Type B pancreatic cell (in vitro differentiated cells): ENCODE measurements at regions not wholly inside any gene's neighbourhood (a gene's known extent, or its start where the extent isn't known, plus 50 kb on each side); places are given as distances from the start of the nearest gene placed in this dataset.

ENCODE experiments used
- DNase-seq: peaks from one replicate; pipeline ENCODE4 v3.0.0; 2021; ENCODE audit warnings: mixed read lengths; ENCODE audit not compliant: unreplicated experiment; ENCODE audit errors: extremely low spot score
- H3K27ac Mint-ChIP-seq: 2 replicates; pipeline ENCODE4 v1.8.0; 2021; ENCODE audit warnings: mild to moderate bottlenecking, mixed read lengths
- H3K27me3 Mint-ChIP-seq: 2 replicates; pipeline ENCODE4 v1.8.0; 2021; ENCODE audit warnings: mixed read lengths
- H3K36me3 Mint-ChIP-seq: 2 replicates; pipeline ENCODE4 v1.8.0; 2021; ENCODE audit warnings: mixed read lengths
- H3K4me1 Mint-ChIP-seq: one replicate; pipeline ENCODE4 v1.8.0; 2021; ENCODE audit warnings: mixed read lengths; ENCODE audit not compliant: unreplicated experiment
- H3K4me3 Mint-ChIP-seq: 2 replicates; pipeline ENCODE4 v1.8.0; 2021; ENCODE audit warnings: mild to moderate bottlenecking, mixed read lengths
- H3K9me3 Mint-ChIP-seq: 2 replicates; pipeline ENCODE4 v1.8.0; 2021; ENCODE audit warnings: mixed read lengths
- TF ChIP-seq, protein P1 (sequence below): fragments of 200-600 bp; sonication (generic); conservative IDR thresholded peaks from 2 replicates; pipeline ENCODE4 v1.5.0; 2021; ENCODE audit warnings: antibody characterized with exemption, mild to moderate bottlenecking

DNA sequence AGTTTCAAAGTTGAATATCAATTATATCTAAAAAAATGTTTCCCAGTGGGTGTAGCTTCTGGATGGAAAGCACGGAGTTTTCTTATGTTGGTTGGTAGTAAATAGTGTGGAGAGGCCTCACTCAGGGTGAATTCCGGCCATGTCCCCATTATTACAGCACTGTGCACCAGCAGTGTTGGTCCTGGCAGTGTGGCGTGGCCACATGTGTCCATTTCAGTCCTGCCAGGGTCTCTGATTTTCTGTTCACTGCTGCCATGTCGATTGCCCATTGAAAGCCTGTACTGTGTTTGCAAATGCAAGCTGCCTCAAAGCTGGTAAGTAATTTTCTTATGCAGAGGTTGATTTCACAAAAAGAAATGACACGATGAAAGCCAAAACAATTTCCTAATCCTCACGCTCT, 386.2 kb downstream of the GALR1 start:
- DNase-seq, result no peak
- Mint-ChIP-seq H3K27ac (no peak overlapping the region), H3K4me3 (no peak overlapping the region), H3K4me1 (no peaks in the 10 kb centered on the region), H3K36me3 (no peaks in the 10 kb centered on the region), H3K9me3 (no peaks in the 10 kb centered on the region), H3K27me3 (peaks cover 3% of the 10 kb centered on the region)
- TF ChIP-seq, protein P1, sequence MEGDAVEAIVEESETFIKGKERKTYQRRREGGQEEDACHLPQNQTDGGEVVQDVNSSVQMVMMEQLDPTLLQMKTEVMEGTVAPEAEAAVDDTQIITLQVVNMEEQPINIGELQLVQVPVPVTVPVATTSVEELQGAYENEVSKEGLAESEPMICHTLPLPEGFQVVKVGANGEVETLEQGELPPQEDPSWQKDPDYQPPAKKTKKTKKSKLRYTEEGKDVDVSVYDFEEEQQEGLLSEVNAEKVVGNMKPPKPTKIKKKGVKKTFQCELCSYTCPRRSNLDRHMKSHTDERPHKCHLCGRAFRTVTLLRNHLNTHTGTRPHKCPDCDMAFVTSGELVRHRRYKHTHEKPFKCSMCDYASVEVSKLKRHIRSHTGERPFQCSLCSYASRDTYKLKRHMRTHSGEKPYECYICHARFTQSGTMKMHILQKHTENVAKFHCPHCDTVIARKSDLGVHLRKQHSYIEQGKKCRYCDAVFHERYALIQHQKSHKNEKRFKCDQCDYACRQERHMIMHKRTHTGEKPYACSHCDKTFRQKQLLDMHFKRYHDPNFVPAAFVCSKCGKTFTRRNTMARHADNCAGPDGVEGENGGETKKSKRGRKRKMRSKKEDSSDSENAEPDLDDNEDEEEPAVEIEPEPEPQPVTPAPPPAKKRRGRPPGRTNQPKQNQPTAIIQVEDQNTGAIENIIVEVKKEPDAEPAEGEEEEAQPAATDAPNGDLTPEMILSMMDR, result no peak

DNA sequence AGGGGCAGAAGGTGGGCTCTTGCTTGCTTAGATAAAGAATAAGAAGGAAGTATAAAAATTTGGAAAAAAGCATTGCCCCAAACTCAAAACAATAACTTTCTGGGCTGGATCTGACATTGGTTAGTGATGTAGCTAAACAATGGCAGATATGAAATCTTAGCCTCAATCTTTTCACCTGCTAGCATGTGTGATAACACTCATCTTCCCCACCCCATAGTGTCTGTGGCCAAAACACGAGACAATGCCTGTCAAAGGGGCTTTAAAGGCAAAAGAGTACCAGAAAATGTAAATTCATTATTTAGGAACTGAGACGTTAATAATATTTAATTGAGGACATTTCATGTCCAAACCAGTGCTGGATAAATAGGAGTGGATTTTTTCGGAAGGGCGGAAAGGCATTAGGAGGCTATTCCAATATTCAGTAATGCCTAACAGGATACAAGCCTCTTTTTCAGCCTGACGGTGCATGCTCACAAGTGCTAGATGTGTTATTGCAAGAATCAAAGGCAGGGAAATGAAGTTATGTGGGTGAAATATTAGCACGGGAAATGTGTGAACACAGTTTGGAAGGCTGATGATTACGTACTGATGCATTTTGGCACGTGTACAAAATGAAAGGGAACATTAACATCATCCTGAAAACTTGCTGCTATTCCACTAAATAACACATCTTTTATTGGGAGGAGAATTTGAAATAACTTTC, 395.7 kb downstream of the GALR1 start:
- DNase-seq, result no peak

DNA sequence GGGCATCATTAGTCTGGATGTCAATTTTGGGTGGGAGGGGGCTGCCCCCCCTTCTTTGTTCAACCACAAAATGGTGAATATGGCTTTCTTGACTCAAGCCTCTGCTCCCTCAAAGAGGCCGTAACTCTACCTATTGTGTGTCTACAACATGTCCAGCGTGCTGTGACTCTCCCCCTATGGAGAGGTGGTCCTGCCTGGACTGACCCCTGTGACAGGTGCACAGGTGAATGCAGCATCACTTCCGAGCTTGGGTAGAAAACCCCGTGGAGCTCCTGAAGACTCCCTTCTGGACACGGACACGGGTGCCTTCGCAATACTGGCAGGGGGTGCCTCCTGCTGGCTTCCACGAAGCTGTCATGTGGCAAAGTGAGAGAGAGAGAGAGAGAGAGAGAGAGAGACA, 397.8 kb downstream of the GALR1 start:
- Mint-ChIP-seq H3K27me3 (peaks cover 37% of the 10 kb centered on the region), H3K4me1 (peaks cover 5% of the 10 kb centered on the region)

More for the DNA sequence above, 395.7 kb downstream of the GALR1 start:
- Mint-ChIP-seq H3K9me3 (no peaks in the 10 kb centered on the region), H3K36me3 (no peaks in the 10 kb centered on the region), H3K27me3 (peaks cover 35% of the 10 kb centered on the region), H3K27ac (no peak overlapping the region), H3K4me1 (peaks cover 5% of the 10 kb centered on the region), H3K4me3 (no peak overlapping the region)
- TF ChIP-seq, protein P1, result no peak

DNA sequence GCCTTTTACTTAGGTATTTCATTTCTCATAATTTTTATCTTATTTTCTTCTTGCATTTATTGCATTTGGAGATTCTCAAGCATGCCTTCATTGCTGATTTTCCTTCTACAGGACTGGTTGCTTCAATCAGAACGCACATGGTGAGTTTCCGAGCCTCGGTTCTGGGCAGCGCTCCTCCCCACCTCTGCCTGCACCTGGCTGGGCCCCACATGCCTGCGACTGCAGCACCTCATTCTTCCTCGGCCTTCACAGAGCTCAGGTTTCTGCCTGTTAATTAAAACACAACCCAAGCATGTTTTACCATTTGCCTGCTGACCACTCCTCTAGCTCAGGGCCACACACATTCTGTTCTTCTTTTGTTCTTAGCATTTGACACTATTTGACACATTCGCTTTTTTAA, 398.8 kb downstream of the GALR1 start:
- TF ChIP-seq, protein P1, result no peak
- Mint-ChIP-seq H3K4me1 (peaks cover 5% of the 10 kb centered on the region), H3K36me3 (no peaks in the 10 kb centered on the region), H3K27me3 (peaks cover 37% of the 10 kb centered on the region), H3K4me3 (no peak overlapping the region), H3K27ac (no peak overlapping the region), H3K9me3 (no peaks in the 10 kb centered on the region)
- no peak for DNase-seq

More for the DNA sequence above, 397.8 kb downstream of the GALR1 start:
- Mint-ChIP-seq H3K36me3 (no peaks in the 10 kb centered on the region), H3K27ac (no peak overlapping the region), H3K9me3 (no peaks in the 10 kb centered on the region), H3K4me3 (no peak overlapping the region)
- TF ChIP-seq, protein P1, result no peak
- no peak for DNase-seq

DNA sequence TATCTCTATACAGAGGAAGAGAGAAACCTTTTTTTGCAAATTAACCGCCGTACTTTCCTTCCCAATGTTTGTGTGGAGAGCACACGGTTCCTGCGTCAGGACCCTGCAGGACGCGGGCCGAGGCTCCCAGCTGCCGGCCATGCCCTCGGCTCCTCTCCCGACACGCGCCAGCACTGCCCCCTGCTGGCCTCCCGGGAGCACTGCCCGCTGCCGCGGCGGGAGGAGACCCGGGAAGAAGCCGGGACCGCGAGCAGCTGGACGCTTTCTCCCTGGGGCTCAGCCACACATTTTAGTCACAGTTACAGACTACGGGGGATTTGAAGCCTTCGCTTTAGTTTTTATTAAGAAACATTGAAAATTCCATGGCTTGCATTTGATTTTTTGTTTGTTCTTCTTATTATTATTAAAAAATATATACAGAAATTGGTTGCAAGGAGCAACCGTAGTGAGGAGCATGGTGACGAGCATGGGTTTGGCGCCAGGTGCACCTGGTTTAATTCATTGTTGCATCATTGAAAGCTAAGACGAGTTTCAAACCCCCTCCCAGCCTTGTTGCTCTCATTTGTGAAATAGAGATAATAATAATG, 401.2 kb downstream of the GALR1 start:
- Mint-ChIP-seq H3K27ac (no peak overlapping the region), H3K9me3 (no peaks in the 10 kb centered on the region), H3K36me3 (no peaks in the 10 kb centered on the region), H3K27me3 (peaks cover 40% of the 10 kb centered on the region), H3K4me1 (peaks cover 5% of the 10 kb centered on the region), H3K4me3 (no peak overlapping the region)
- DNase-seq, result peak; percentile 87
- TF ChIP-seq, protein P1, result peak; percentile 98
